Chondrocyte (in vitro differentiated cells): ENCODE measurements at regions not wholly inside any gene's neighbourhood (a gene's known extent, or its start where the extent isn't known, plus 50 kb on each side); places are given as distances from the start of the nearest gene placed in this dataset.

Experiments used
- DNase-seq: peaks from one replicate; pipeline ENCODE4 v3.0.0; 2021; ENCODE audit warnings: mixed read lengths, low spot score
- H3K27ac Mint-ChIP-seq: one replicate; pipeline ENCODE4 v1.8.0; 2021; ENCODE audit warnings: mild to moderate bottlenecking, moderate library complexity, mixed read lengths; ENCODE audit not compliant: unreplicated experiment
- H3K27me3 Mint-ChIP-seq: 2 replicates; pipeline ENCODE4 v1.8.0; 2021; ENCODE audit warnings: low read depth, mixed read lengths
- H3K36me3 Mint-ChIP-seq: 2 replicates; pipeline ENCODE4 v1.8.0; 2021; ENCODE audit warnings: low read depth, mixed read lengths
- H3K4me1 Mint-ChIP-seq: 2 replicates; pipeline ENCODE4 v1.8.0; 2021; ENCODE audit warnings: low read depth, mild to moderate bottlenecking, mixed read lengths
- H3K4me3 Mint-ChIP-seq: one replicate; pipeline ENCODE4 v1.8.0; 2021; ENCODE audit warnings: mild to moderate bottlenecking, moderate library complexity, mixed read lengths; ENCODE audit not compliant: unreplicated experiment
- H3K9me3 Mint-ChIP-seq: 2 replicates; pipeline ENCODE4 v1.8.0; 2021; ENCODE audit warnings: low read depth, mixed read lengths
- TF ChIP-seq, protein P1 (sequence below): fragments of 200-600 bp; sonication (generic); IDR thresholded peaks from 2 replicates; pipeline ENCODE4 v1.5.0; 2021; ENCODE audit warnings: antibody characterized with exemption, mild to moderate bottlenecking, moderate library complexity

DNA sequence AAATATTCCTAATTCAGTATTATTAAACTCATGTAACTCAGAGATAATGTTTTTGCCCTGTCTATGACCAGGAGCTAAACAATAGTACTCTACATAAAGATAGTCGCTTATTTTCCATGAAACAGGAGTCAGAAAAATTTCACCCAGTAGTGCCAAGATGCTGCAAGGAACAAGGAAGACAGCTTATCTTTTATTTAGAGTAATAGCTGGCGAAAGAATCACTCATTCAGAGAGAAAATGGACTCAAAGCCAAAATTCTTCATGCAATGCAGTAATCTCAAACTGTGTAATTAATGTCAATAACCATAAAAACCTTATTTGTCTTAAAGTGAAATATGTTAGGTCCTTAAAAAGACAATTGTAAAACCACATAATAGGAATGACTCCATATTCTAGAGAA, 477.8 kb downstream of the ANKRD50 start:
- no peak overlapping the region for H3K4me3 Mint-ChIP-seq
- DNase-seq = no peak

DNA sequence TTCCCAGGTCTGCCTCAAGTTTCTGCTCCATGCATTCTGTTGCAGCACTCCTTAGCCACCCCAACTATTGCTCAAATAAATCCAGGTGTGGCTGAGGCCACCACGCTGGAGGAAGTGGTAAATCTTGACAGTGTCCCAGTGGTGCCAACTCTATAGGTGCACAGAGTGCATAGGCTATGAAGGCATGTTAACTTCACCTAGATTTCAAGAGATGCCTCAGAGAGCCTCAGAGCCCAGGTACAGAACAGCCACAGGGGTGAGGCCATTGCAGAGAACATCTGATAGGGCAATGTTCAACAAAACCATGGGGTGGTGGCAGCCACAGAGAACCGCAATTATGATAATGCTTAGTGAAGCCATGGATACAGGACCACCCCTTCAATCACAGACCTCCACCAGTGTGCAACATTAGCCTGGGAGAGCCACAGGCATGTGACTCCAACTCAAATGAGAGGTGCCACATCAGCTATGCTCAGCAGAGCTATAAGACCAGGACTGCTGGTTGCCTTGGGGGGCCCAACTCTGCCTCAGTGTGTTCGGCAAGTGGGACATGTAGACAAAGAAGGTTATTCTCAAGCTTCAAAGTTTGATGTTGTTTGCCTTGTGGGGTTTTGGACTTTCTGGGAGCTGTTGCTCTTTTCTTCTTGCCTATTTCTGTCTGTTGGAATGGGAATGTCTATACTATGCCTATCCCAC, 468.7 kb downstream of the ANKRD50 start:
- TF ChIP-seq, protein P1, sequence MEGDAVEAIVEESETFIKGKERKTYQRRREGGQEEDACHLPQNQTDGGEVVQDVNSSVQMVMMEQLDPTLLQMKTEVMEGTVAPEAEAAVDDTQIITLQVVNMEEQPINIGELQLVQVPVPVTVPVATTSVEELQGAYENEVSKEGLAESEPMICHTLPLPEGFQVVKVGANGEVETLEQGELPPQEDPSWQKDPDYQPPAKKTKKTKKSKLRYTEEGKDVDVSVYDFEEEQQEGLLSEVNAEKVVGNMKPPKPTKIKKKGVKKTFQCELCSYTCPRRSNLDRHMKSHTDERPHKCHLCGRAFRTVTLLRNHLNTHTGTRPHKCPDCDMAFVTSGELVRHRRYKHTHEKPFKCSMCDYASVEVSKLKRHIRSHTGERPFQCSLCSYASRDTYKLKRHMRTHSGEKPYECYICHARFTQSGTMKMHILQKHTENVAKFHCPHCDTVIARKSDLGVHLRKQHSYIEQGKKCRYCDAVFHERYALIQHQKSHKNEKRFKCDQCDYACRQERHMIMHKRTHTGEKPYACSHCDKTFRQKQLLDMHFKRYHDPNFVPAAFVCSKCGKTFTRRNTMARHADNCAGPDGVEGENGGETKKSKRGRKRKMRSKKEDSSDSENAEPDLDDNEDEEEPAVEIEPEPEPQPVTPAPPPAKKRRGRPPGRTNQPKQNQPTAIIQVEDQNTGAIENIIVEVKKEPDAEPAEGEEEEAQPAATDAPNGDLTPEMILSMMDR = no peak
- Mint-ChIP-seq H3K36me3 (peaks cover 7% of the 10 kb centered on the region), H3K4me3 (no peak overlapping the region), H3K4me1 (no peaks in the 10 kb centered on the region), H3K9me3 (peaks cover 16% of the 10 kb centered on the region), H3K27me3 (no peaks in the 10 kb centered on the region), H3K27ac (no peak overlapping the region)
- no peak for DNase-seq

More for the DNA sequence above, 477.8 kb downstream of the ANKRD50 start:
- Mint-ChIP-seq H3K36me3 (no peaks in the 10 kb centered on the region), H3K27me3 (no peaks in the 10 kb centered on the region), H3K27ac (no peak overlapping the region), H3K9me3 (no peaks in the 10 kb centered on the region), H3K4me1 (peaks cover 2% of the 10 kb centered on the region)
- TF ChIP-seq, protein P1 = no peak

DNA sequence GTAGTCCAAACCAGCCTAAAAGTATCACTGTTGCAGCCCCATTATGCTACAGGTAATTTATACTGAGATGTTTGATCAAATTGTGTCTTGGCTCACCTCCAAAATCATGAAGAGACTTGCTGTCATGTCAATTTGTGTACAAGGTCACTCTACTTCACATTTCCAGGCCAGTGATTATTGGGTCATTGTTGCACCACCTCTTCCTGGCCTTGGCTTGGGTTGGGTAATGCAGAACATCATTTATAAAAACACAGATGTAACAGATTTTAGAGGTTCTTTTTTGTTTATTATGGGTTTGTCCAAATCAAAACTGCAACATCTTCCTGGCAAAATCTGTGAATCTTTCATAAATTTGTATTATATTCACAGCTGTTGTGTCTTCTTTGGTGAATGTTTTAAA, 459.5 kb downstream of the ANKRD50 start:
- Mint-ChIP-seq H3K27me3 (no peaks in the 10 kb centered on the region), H3K27ac (no peak overlapping the region), H3K4me3 (no peak overlapping the region), H3K4me1 (no peaks in the 10 kb centered on the region), H3K36me3 (no peaks in the 10 kb centered on the region), H3K9me3 (no peaks in the 10 kb centered on the region)
- no peak for DNase-seq
- TF ChIP-seq, protein P1 = no peak

- DNase-seq = no peak
- Mint-ChIP-seq H3K4me1 (peaks cover 7% of the 10 kb centered on the region), H3K4me3 (no peak overlapping the region), H3K9me3 (no peaks in the 10 kb centered on the region), H3K36me3 (no peaks in the 10 kb centered on the region), H3K27ac (no peak overlapping the region), H3K27me3 (no peaks in the 10 kb centered on the region)
- TF ChIP-seq, protein P1 = peak; percentile 96
These were observed 450.0 kb downstream of the ANKRD50 start for GRCh38 chr4:124262211-124263179.

DNA sequence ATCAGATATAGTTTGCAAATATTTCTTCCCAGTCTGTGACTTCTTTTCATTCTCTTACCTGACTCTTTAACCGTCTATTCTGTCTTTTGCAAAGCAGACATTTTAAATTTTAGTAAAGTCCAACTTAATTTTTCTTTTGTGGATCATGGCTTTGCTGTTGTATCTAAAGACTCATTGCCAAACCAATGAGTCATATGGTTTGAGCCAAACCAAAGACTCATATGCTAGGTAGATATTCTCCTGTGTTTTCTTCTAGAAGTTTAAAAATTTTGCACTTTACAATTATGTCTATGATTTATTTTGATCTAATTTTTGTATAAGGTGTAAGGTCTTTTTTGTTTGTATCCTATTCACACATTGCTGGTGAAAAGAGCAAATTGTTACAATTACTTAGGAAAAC, 446.8 kb downstream of the ANKRD50 start:
- no peak overlapping the region for H3K27ac Mint-ChIP-seq
- no peak overlapping the region for H3K4me3 Mint-ChIP-seq
- peaks cover 4% of the 10 kb centered on the region for H3K4me1 Mint-ChIP-seq
- H3K9me3 Mint-ChIP-seq = peaks cover 3% of the 10 kb centered on the region
- DNase-seq = no peak
- TF ChIP-seq, protein P1 = no peak
- H3K36me3 Mint-ChIP-seq = peaks cover 1% of the 10 kb centered on the region
- no peaks in the 10 kb centered on the region for H3K27me3 Mint-ChIP-seq
